ENCODE measurements at regions not wholly inside any gene's neighbourhood (a gene's known extent, or its start where the extent isn't known, plus 50 kb on each side); places are given as distances from the start of the nearest gene placed in this dataset.

DNA sequence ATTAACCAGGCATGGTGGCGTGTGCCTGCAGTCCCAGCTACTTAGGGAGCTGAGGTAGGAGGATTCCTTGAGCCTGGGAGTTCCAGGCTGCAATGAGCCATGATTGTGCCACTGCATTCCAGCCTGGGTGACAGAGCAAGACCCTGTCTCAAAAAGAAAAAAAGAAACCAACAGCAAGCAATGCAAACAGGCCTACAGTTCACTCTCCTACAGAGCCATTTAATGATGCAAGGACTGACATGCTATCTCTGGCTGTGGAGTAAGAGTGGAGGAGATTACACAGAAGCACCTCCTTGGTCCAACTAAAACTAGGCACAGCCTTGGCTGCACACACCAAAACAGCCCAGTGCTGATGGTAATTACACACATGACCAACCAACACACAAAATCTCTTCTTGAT is 127.5 kb upstream of the SOD1 start (continued):
- TF ChIP-seq, protein P1, sequence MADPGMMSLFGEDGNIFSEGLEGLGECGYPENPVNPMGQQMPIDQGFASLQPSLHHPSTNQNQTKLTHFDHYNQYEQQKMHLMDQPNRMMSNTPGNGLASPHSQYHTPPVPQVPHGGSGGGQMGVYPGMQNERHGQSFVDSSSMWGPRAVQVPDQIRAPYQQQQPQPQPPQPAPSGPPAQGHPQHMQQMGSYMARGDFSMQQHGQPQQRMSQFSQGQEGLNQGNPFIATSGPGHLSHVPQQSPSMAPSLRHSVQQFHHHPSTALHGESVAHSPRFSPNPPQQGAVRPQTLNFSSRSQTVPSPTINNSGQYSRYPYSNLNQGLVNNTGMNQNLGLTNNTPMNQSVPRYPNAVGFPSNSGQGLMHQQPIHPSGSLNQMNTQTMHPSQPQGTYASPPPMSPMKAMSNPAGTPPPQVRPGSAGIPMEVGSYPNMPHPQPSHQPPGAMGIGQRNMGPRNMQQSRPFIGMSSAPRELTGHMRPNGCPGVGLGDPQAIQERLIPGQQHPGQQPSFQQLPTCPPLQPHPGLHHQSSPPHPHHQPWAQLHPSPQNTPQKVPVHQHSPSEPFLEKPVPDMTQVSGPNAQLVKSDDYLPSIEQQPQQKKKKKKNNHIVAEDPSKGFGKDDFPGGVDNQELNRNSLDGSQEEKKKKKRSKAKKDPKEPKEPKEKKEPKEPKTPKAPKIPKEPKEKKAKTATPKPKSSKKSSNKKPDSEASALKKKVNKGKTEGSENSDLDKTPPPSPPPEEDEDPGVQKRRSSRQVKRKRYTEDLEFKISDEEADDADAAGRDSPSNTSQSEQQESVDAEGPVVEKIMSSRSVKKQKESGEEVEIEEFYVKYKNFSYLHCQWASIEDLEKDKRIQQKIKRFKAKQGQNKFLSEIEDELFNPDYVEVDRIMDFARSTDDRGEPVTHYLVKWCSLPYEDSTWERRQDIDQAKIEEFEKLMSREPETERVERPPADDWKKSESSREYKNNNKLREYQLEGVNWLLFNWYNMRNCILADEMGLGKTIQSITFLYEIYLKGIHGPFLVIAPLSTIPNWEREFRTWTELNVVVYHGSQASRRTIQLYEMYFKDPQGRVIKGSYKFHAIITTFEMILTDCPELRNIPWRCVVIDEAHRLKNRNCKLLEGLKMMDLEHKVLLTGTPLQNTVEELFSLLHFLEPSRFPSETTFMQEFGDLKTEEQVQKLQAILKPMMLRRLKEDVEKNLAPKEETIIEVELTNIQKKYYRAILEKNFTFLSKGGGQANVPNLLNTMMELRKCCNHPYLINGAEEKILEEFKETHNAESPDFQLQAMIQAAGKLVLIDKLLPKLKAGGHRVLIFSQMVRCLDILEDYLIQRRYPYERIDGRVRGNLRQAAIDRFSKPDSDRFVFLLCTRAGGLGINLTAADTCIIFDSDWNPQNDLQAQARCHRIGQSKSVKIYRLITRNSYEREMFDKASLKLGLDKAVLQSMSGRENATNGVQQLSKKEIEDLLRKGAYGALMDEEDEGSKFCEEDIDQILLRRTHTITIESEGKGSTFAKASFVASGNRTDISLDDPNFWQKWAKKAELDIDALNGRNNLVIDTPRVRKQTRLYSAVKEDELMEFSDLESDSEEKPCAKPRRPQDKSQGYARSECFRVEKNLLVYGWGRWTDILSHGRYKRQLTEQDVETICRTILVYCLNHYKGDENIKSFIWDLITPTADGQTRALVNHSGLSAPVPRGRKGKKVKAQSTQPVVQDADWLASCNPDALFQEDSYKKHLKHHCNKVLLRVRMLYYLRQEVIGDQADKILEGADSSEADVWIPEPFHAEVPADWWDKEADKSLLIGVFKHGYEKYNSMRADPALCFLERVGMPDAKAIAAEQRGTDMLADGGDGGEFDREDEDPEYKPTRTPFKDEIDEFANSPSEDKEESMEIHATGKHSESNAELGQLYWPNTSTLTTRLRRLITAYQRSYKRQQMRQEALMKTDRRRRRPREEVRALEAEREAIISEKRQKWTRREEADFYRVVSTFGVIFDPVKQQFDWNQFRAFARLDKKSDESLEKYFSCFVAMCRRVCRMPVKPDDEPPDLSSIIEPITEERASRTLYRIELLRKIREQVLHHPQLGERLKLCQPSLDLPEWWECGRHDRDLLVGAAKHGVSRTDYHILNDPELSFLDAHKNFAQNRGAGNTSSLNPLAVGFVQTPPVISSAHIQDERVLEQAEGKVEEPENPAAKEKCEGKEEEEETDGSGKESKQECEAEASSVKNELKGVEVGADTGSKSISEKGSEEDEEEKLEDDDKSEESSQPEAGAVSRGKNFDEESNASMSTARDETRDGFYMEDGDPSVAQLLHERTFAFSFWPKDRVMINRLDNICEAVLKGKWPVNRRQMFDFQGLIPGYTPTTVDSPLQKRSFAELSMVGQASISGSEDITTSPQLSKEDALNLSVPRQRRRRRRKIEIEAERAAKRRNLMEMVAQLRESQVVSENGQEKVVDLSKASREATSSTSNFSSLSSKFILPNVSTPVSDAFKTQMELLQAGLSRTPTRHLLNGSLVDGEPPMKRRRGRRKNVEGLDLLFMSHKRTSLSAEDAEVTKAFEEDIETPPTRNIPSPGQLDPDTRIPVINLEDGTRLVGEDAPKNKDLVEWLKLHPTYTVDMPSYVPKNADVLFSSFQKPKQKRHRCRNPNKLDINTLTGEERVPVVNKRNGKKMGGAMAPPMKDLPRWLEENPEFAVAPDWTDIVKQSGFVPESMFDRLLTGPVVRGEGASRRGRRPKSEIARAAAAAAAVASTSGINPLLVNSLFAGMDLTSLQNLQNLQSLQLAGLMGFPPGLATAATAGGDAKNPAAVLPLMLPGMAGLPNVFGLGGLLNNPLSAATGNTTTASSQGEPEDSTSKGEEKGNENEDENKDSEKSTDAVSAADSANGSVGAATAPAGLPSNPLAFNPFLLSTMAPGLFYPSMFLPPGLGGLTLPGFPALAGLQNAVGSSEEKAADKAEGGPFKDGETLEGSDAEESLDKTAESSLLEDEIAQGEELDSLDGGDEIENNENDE (IDR thresholded peaks at IDR 0.05; ENCODE audit: low read depth, low read length): no peak
